Inflammatory macrophage treated with lipopolysaccharide for 4 hours (primary cell): ENCODE measurements at regions not wholly inside any gene's neighbourhood (a gene's known extent, or its start where the extent isn't known, plus 50 kb on each side); places are given as distances from the start of the nearest gene placed in this dataset.

Experiments used
- DNase-seq: peaks from one replicate; pipeline ENCODE4 v3.0.0-alpha.2; 2020

DNA sequence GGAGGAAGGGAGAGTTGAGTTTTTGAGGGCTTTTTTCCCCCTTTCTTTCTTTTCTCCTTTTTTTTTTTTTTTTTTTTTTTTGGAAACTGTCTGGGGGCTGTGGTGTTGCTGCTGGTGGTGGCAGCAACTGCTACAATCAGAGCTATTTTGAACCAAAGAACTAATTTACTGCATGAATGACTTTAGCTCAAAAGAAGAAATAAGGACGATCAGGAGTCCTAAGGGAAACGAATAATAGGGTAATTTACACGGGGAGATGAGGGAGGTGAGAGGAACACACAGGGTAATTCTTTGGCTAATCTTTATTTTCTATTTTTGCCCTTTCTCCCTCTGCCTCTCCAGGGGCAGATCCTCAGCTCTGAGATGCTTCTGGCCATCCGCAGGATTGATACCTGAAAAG is 119.8 kb downstream of the TMEM132E start:
- DNase-seq, result no peak

DNA sequence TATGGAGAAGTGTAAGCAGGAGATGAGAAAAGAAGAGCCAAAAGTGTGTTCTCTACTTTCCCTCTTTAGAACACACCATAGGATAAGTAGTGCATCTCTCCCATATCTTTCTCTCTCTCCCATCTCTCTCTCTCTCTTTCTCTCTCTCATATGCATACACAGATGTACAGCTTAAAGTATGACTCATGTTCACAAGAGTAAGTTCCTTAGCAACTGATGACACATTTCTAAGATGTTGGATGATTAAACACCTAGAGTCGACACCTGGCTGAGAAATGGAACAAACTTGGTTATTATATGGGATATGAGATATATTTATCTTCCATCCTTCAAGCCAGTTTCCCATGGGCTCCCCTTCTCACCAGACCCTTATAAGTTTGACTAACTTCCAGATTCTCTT is 113.5 kb downstream of the TMEM132E start:
- no peak for DNase-seq
